OCI-LY7 (cell line): ENCODE measurements at regions not wholly inside any gene's neighbourhood (a gene's known extent, or its start where the extent isn't known, plus 50 kb on each side); places are given as distances from the start of the nearest gene placed in this dataset.

Source experiments
- BruUV-seq: library from RNA; stranded (reverse); fragments of 400-500 nt; replicated peaks from 2 replicates; lab custom pipeline; 2021; lab: Mats Ljungman, UMichigan
- CTCF ChIA-PET: fragments of 300-600 bp; sonication (Branson Sonifier 250); formaldehyde crosslinking; loops from one replicate; lab custom pipeline; 2022; ENCODE audit warnings: antibody characterized with exemption; ENCODE audit not compliant: unreplicated experiment; lab: Charles Lee
- POLR2A ChIA-PET: fragments of 300-600 bp; sonication (Branson Sonifier 250); formaldehyde crosslinking; loops from one replicate; lab custom pipeline; 2022; ENCODE audit warnings: antibody characterized with exemption; lab: Charles Lee
- DNase-seq: peaks from one replicate; pipeline ENCODE4 v3.0.0-alpha.2; 2015; ENCODE audit warnings: low spot score
- H2AFZ ChIP-seq: fragments of 200-600 bp; sonication (generic), shearing (Covaris generic); 2 replicates; pipeline ENCODE4 v1.6.1; 2014; ENCODE audit warnings: mild to moderate bottlenecking, antibody characterized with exemption, low read length, moderate library complexity
- H3K27ac ChIP-seq: fragments of 200-600 bp; sonication (generic); 2 replicates; pipeline ENCODE4 v1.5.1; 2014; ENCODE audit warnings: mixed run types, low read depth, mild to moderate bottlenecking, moderate library complexity, low read length, inconsistent platforms; ENCODE audit not compliant: poor library complexity, severe bottlenecking
- H3K36me3 ChIP-seq: fragments of 200-600 bp; sonication (generic); 2 replicates; pipeline ENCODE4 v1.6.1; 2014; ENCODE audit warnings: mild to moderate bottlenecking, antibody characterized with exemption, low read length, moderate library complexity, mixed read lengths; ENCODE audit not compliant: insufficient read depth
- H3K4me1 ChIP-seq: fragments of 200-600 bp; sonication (generic); 2 replicates; pipeline ENCODE4 v1.5.1; 2014; ENCODE audit warnings: mild to moderate bottlenecking, low read length; ENCODE audit not compliant: insufficient read depth, poor library complexity, severe bottlenecking
- H3K4me2 ChIP-seq: fragments of 200-600 bp; sonication (generic); 2 replicates; pipeline ENCODE4 v1.6.1; 2014; ENCODE audit warnings: mild to moderate bottlenecking, low read length
- H3K4me3 ChIP-seq: fragments of 200-600 bp; sonication (generic); 2 replicates; pipeline ENCODE4 v1.5.1; 2014; ENCODE audit warnings: mild to moderate bottlenecking, low read depth, low read length; ENCODE audit not compliant: poor library complexity, severe bottlenecking
- H3K79me2 ChIP-seq: fragments of 200-600 bp; sonication (generic); 2 replicates; pipeline ENCODE4 v1.6.1; 2016; ENCODE audit warnings: low read depth, mild to moderate bottlenecking, low read length, moderate library complexity, mixed read lengths; ENCODE audit not compliant: insufficient read depth
- H3K9me2 ChIP-seq: fragments of 200-600 bp; sonication (generic); 2 replicates; pipeline ENCODE4 v1.6.1; 2016; ENCODE audit warnings: mild to moderate bottlenecking, low read length, mixed read lengths; ENCODE audit not compliant: insufficient read depth
- H3K9me3 ChIP-seq: fragments of 200-600 bp; sonication (generic); 2 replicates; pipeline ENCODE4 v1.6.1; 2014; ENCODE audit warnings: mild to moderate bottlenecking, mixed run types, low read length, mixed read lengths
- H4K20me1 ChIP-seq: fragments of 200-600 bp; sonication (generic); 2 replicates; pipeline ENCODE4 v1.6.1; 2014; ENCODE audit warnings: mild to moderate bottlenecking, antibody characterized with exemption, low read length, moderate library complexity, mixed read lengths; ENCODE audit not compliant: insufficient read depth
- EZH2phosphoT487 ChIP-seq: fragments of 200-600 bp; sonication (generic); IDR thresholded peaks from 2 replicates; pipeline ENCODE4 v1.6.1; 2018; ENCODE audit warnings: low read depth, borderline replicate concordance, mild to moderate bottlenecking, mixed run types, antibody characterized with exemption, low read length, moderate library complexity, mixed read lengths
- intact Hi-C: fragments of 100-400 bp; cut with micrococcal nuclease; formaldehyde crosslinking; loops from one replicate; pipeline ENCODE4 v1.10.0; 2022; ENCODE audit not compliant: unreplicated experiment
- TF ChIP-seq, protein P1 (sequence below): fragments of 200-600 bp; sonication (generic); conservative IDR thresholded peaks from 2 replicates; pipeline ENCODE4 v1.5.1; 2014; ENCODE audit warnings: mild to moderate bottlenecking, antibody characterized with exemption, low read length, moderate library complexity, mixed read lengths

DNA sequence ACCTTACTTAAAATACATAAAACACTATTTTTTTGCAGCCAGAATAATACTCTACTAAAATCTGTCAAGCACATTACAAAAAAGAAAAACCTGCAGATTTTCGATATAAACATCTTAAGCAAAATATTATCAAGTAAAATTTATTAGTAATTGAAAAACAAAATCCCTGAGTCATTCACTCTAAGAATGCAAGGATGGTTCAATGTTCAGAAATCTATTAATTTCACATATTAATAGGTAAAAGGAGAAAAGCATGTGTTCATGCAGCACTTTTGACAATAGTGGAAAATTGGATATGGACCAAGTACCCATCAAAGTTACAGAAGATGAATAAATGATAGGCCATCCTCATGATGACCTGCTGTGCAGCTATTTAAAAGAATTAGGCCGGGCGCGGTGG lies 66.2 kb upstream of the OTOS start:
- Histone ChIP-seq H3K36me3 (no peaks in the 10 kb centered on the region), H3K27ac (no peak overlapping the region), H3K4me3 (no peak overlapping the region), H3K4me2 (no peak overlapping the region), H3K9me2 (no peaks in the 10 kb centered on the region), H2AFZ (no peak overlapping the region), H4K20me1 (no peaks in the 10 kb centered on the region), H3K4me1 (no peaks in the 10 kb centered on the region), H3K9me3 (no peaks in the 10 kb centered on the region), H3K79me2 (no peaks in the 10 kb centered on the region)
- ChIA-PET CTCF (no interaction called here), POLR2A (no interaction called here)
- TF ChIP-seq, protein P1, sequence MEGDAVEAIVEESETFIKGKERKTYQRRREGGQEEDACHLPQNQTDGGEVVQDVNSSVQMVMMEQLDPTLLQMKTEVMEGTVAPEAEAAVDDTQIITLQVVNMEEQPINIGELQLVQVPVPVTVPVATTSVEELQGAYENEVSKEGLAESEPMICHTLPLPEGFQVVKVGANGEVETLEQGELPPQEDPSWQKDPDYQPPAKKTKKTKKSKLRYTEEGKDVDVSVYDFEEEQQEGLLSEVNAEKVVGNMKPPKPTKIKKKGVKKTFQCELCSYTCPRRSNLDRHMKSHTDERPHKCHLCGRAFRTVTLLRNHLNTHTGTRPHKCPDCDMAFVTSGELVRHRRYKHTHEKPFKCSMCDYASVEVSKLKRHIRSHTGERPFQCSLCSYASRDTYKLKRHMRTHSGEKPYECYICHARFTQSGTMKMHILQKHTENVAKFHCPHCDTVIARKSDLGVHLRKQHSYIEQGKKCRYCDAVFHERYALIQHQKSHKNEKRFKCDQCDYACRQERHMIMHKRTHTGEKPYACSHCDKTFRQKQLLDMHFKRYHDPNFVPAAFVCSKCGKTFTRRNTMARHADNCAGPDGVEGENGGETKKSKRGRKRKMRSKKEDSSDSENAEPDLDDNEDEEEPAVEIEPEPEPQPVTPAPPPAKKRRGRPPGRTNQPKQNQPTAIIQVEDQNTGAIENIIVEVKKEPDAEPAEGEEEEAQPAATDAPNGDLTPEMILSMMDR: no peak
- no peak for TF ChIP-seq EZH2phosphoT487
- DNase-seq: no peak
- BruUV-seq: no TSS peak
- intact Hi-C loops: no loop called here

DNA sequence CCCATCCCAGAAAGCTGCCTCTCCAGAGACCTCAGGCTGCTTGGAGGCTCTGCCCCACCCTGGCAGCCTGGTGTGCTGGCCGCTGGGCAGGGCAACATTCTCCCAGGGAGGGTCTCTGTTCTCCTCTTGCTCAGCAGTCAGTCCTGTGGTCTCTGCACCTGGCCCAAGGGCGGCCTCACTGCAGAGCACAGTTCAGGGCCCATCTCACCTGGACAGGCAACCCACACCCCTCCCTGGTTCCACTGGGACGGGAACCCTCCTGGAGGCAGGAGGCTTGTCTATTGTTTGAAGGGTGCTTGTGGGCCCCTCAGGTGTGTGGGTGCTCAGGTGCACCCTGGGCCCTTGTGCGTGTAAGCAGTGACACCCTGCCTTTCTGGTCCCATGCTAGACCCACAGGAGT lies 67.2 kb upstream of the OTOS start:
- no peak overlapping the region for H3K27ac ChIP-seq
- no peak for DNase-seq
- BruUV-seq: no TSS peak
- H3K36me3 ChIP-seq: no peaks in the 10 kb centered on the region
- ChIA-PET CTCF (no interaction called here), POLR2A (no interaction called here)
- H3K79me2 ChIP-seq: no peaks in the 10 kb centered on the region
- H3K4me1 ChIP-seq: no peaks in the 10 kb centered on the region
- H3K4me3 ChIP-seq: no peak overlapping the region
- intact Hi-C loops: no loop called here
- no peaks in the 10 kb centered on the region for H4K20me1 ChIP-seq
- no peak for TF ChIP-seq EZH2phosphoT487
- TF ChIP-seq, protein P1: no peak
- H3K4me2 ChIP-seq: no peak overlapping the region
- no peak overlapping the region for H2AFZ ChIP-seq
- no peaks in the 10 kb centered on the region for H3K9me2 ChIP-seq
- no peaks in the 10 kb centered on the region for H3K9me3 ChIP-seq

DNA sequence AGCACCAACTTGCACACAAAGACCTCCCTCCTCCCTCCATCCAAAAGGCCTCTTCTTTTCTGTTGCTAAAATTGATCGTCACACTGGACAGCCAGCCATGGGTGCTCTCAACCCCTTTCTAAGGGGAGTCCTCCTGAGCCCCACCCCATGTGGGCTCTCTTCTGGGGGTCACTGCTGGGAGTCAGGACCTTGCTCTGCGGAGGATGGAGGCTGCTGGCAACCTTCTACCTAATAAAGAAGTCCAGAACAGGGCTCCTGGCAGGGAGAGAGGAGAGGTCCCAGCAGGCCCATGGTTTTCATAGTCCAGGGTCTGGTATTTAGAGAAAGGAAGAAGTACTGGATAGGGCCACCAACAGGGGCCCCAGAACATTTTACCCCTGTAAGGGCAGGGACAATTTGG lies 67.6 kb upstream of the OTOS start:
- no TSS peak for BruUV-seq
- CTCF ChIA-PET: no interaction called here
- no peaks in the 10 kb centered on the region for H3K79me2 ChIP-seq
- H3K4me3 ChIP-seq: no peak overlapping the region
- DNase-seq: no peak
- no peaks in the 10 kb centered on the region for H3K36me3 ChIP-seq
- no peaks in the 10 kb centered on the region for H3K9me3 ChIP-seq
- no peak overlapping the region for H2AFZ ChIP-seq
- H3K4me1 ChIP-seq: no peaks in the 10 kb centered on the region
- H3K4me2 ChIP-seq: no peak overlapping the region
- intact Hi-C loops: no loop called here
- H3K9me2 ChIP-seq: no peaks in the 10 kb centered on the region
- POLR2A ChIA-PET: no interaction called here
- no peak overlapping the region for H3K27ac ChIP-seq
- H4K20me1 ChIP-seq: no peaks in the 10 kb centered on the region
- TF ChIP-seq, protein P1: no peak
- TF ChIP-seq EZH2phosphoT487: no peak
